Panc1 (cell line): ENCODE measurements at regions not wholly inside any gene's neighbourhood (a gene's known extent, or its start where the extent isn't known, plus 50 kb on each side); places are given as distances from the start of the nearest gene placed in this dataset.

ENCODE experiments used
- CTCF ChIP-seq: fragments of 450-650 bp; IDR thresholded peaks from 2 replicates; pipeline ENCODE4 v1.5.1; 2017; ENCODE audit warnings: mild to moderate bottlenecking
- REST ChIP-seq, 2 experiments: IDR thresholded peaks; 2 replicates each; pipeline ENCODE4 v1.6.1; 2011 to 2012; ENCODE audit warnings: low read depth in 2 of 2, control low read depth in 1 of 2, low read length in 1 of 2, mild to moderate bottlenecking in 1 of 2, moderate library complexity in 1 of 2; ENCODE audit not compliant: insufficient read depth in 1 of 2

- TF ChIP-seq REST (IDR thresholded peaks at IDR 0.05; ENCODE audit: insufficient read depth in 1 of 2, low read depth in 2 of 2, low read length in 1 of 2) (no peak), CTCF (no peak)
These were observed 181.3 kb upstream of the DMRT1 start for GRCh38 chr9:660227-660626.
